Adrenal gland (tissue), 5 donors: ENCODE measurements at regions not wholly inside any gene's neighbourhood (a gene's known extent, or its start where the extent isn't known, plus 50 kb on each side); places are given as distances from the start of the nearest gene placed in this dataset.

Experiments used
- CTCF ChIP-seq, 6 experiments: fragments of 450-650 bp in 4 of 6; fragments of 200-600 bp in 2 of 6; sonication (generic) in 1 of 6; IDR thresholded peaks; 1 replicate in 5 of 6; 2 replicates in 1 of 6; pipeline versions ENCODE4 v1.5.1 to v1.8.0; 2016 to 2021; ENCODE audit warnings: antibody characterized with exemption in 6 of 6, mild to moderate bottlenecking in 2 of 6, moderate library complexity in 1 of 6
- POLR2A ChIP-seq, 2 donors: fragments of 450-650 bp; IDR thresholded peaks; one replicate each; pipeline ENCODE4 v1.6.1; 2017; ENCODE audit warnings: antibody characterized with exemption in 2 of 2, mild to moderate bottlenecking in 2 of 2, moderate library complexity in 1 of 2
- donor health status: DM: no; HTN: no; CAD: no.

- TF ChIP-seq CTCF (IDR thresholded peaks at IDR 0.05) (no peak), POLR2A (IDR thresholded peaks at IDR 0.05) (no peak)
These were observed 267.8 kb downstream of the SH2D4B start for GRCh38 chr10:80805343-80806020.
